Hepatocyte (in vitro differentiated cells): ENCODE measurements at regions not wholly inside any gene's neighbourhood (a gene's known extent, or its start where the extent isn't known, plus 50 kb on each side); places are given as distances from the start of the nearest gene placed in this dataset.
"Not testable (repeated sequence)": the region's sequence is repeated elsewhere in the genome, so short reads cannot be mapped to it uniquely, and the experiment has no call there.

Experiments
- DNase-seq: peaks from one replicate; pipeline ENCODE4 v3.0.0-alpha.2; 2016; ENCODE audit warnings: low spot score
- H2AFZ ChIP-seq: fragments of 200-600 bp; sonication (generic); 2 replicates; pipeline ENCODE4 v1.6.0; 2016; ENCODE audit warnings: antibody characterized with exemption, mild to moderate bottlenecking
- H3K27ac ChIP-seq: fragments of 200-600 bp; sonication (generic); 2 replicates; pipeline ENCODE4 v1.5.1; 2016; ENCODE audit warnings: mild to moderate bottlenecking
- H3K27me3 ChIP-seq: fragments of 200-600 bp; sonication (generic); 2 replicates; pipeline ENCODE4 v1.6.1; 2016
- H3K36me3 ChIP-seq: fragments of 200-600 bp; sonication (generic); replicated peaks from 2 replicates; pipeline ENCODE4 v1.5.1; 2016; ENCODE audit warnings: low read depth; ENCODE audit not compliant: insufficient read depth
- H3K4me1 ChIP-seq: fragments of 200-600 bp; sonication (generic); 2 replicates; pipeline ENCODE4 v1.5.1; 2016; ENCODE audit warnings: mild to moderate bottlenecking, moderate library complexity; ENCODE audit not compliant: insufficient read depth
- H3K4me2 ChIP-seq: fragments of 200-600 bp; sonication (generic); 2 replicates; pipeline ENCODE4 v1.6.0; 2016
- H3K4me3 ChIP-seq: fragments of 200-600 bp; sonication (generic); 2 replicates; pipeline ENCODE4 v1.5.1; 2016; ENCODE audit warnings: mild to moderate bottlenecking
- H3K79me2 ChIP-seq: fragments of 200-600 bp; sonication (generic); 2 replicates; pipeline ENCODE4 v1.6.0; 2017; ENCODE audit warnings: mild to moderate bottlenecking
- H3K9me2 ChIP-seq: fragments of 200-600 bp; sonication (generic); replicated peaks from 2 replicates; pipeline ENCODE4 v1.6.0; 2017; ENCODE audit warnings: mild to moderate bottlenecking; ENCODE audit not compliant: insufficient read depth
- H3K9me3 ChIP-seq: fragments of 200-600 bp; sonication (generic); 2 replicates; pipeline ENCODE4 v1.5.1; 2016; ENCODE audit warnings: low read depth, mild to moderate bottlenecking
- H4K20me1 ChIP-seq: fragments of 200-600 bp; sonication (generic); 2 replicates; pipeline ENCODE4 v1.6.0; 2016; ENCODE audit warnings: mild to moderate bottlenecking; ENCODE audit not compliant: insufficient read depth, poor library complexity, severe bottlenecking
- CTCF ChIP-seq: fragments of 200-600 bp; sonication (generic); IDR thresholded peaks from 2 replicates; pipeline ENCODE4 v1.5.1; 2016; ENCODE audit warnings: antibody characterized with exemption, mild to moderate bottlenecking; ENCODE audit not compliant: poor library complexity
- EZH2 ChIP-seq: fragments of 200-600 bp; sonication (generic); IDR thresholded peaks from 2 replicates; pipeline ENCODE4 v1.6.1; 2016; ENCODE audit warnings: antibody characterized with exemption, mild to moderate bottlenecking, borderline replicate concordance
- EZH2phosphoT487 ChIP-seq: fragments of 200-600 bp; sonication (generic); IDR thresholded peaks from one replicate; pipeline ENCODE4 v1.6.1; 2018; ENCODE audit warnings: antibody characterized with exemption, mild to moderate bottlenecking, low read depth, moderate library complexity; ENCODE audit not compliant: unreplicated experiment, severe bottlenecking
- WGBS: methylation state at CpG from one replicate; pipeline ENCODE4 v1.1.6; 2016; ENCODE audit warnings: low lambda C conversion rate; ENCODE audit errors: missing lambda C conversion rate; 5-methylcytosine and 5-hydroxymethylcytosine counted together

- Histone ChIP-seq H3K9me3 (no peaks in the 10 kb centered on the region), H3K27me3 (no peaks in the 10 kb centered on the region), H3K9me2 (no peaks in the 10 kb centered on the region), H2AFZ (no peak overlapping the region), H3K36me3 (no peaks in the 10 kb centered on the region), H3K4me2 (no peak overlapping the region), H3K4me3 (no peak overlapping the region), H3K27ac (no peak overlapping the region), H4K20me1 (no peaks in the 10 kb centered on the region), H3K4me1 (no peaks in the 10 kb centered on the region), H3K79me2 (no peaks in the 10 kb centered on the region)
- no peak for DNase-seq
- TF ChIP-seq EZH2 = no peak
- TF ChIP-seq EZH2phosphoT487 = no peak
- WGBS = 71% methylated on average over 6 of the region's 6 CpGs
Measured at GRCh38 chr2:145379934-145380333, 860.0 kb upstream of the ZEB2 start.

- Histone ChIP-seq H3K4me2 (no peak overlapping the region), H3K9me2 (no peaks in the 10 kb centered on the region), H3K27me3 (no peaks in the 10 kb centered on the region), H3K4me3 (no peak overlapping the region), H4K20me1 (no peaks in the 10 kb centered on the region), H3K4me1 (no peaks in the 10 kb centered on the region), H3K36me3 (no peaks in the 10 kb centered on the region), H3K79me2 (no peaks in the 10 kb centered on the region), H3K27ac (no peak overlapping the region), H2AFZ (no peak overlapping the region), H3K9me3 (no peaks in the 10 kb centered on the region)
- no peak for TF ChIP-seq EZH2
- TF ChIP-seq CTCF = no peak
- no peak for TF ChIP-seq EZH2phosphoT487
- no peak for DNase-seq
Measured at GRCh38 chr2:145374165-145374564, 854.2 kb upstream of the ZEB2 start.

GRCh38 chr2:145367334-145367733 lies 847.4 kb upstream of the ZEB2 start:
- not testable (repeated sequence) for H3K9me2 ChIP-seq, H3K4me3 ChIP-seq, H3K9me3 ChIP-seq, DNase-seq, H3K79me2 ChIP-seq, H2AFZ ChIP-seq, H3K4me2 ChIP-seq, H3K27ac ChIP-seq, H3K27me3 ChIP-seq, H3K4me1 ChIP-seq, H3K36me3 ChIP-seq, H4K20me1 ChIP-seq
- 97% methylated on average over 3 of the region's 3 CpGs for WGBS

GRCh38 chr2:145366341-145366740 lies 846.4 kb upstream of the ZEB2 start:
- no peaks in the 10 kb centered on the region for H3K36me3 ChIP-seq
- H4K20me1 ChIP-seq = no peaks in the 10 kb centered on the region
- H3K79me2 ChIP-seq = no peaks in the 10 kb centered on the region
- no peak overlapping the region for H3K4me3 ChIP-seq
- TF ChIP-seq EZH2phosphoT487 (no peak), CTCF (no peak), EZH2 (no peak)
- H3K27me3 ChIP-seq = no peaks in the 10 kb centered on the region
- no peaks in the 10 kb centered on the region for H3K9me3 ChIP-seq
- no peak overlapping the region for H3K4me2 ChIP-seq
- no peak overlapping the region for H3K27ac ChIP-seq
- H3K4me1 ChIP-seq = no peaks in the 10 kb centered on the region
- no peak for DNase-seq
- H2AFZ ChIP-seq = no peak overlapping the region
- H3K9me2 ChIP-seq = no peaks in the 10 kb centered on the region
